ENCODE measurements at regions not wholly inside any gene's neighbourhood (a gene's known extent, or its start where the extent isn't known, plus 50 kb on each side); places are given as distances from the start of the nearest gene placed in this dataset.

DNA sequence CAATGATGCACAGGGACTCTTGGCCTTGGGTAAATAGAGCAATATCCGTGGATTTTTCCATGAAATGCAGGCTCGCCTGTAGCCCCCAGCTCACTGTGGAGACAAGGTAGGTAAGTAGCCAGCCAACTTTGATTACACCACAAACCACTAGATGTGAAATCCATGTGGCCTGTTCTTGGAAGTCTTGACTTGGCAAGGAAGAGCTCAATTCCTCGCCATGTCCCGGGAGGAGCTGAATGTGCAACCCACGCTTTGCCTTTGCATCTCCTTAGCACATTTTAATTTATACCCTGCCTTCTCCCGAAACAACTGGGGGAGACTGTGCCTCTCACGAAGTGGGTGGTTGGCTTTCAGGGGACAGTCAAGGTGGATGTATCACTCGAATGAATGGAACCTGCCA, 347.7 kb upstream of the MKI67 start:
- TF ChIP-seq SIN3A (IDR thresholded peaks at IDR 0.05; ENCODE audit: low read depth), result no peak
- TF ChIP-seq, protein P1, sequence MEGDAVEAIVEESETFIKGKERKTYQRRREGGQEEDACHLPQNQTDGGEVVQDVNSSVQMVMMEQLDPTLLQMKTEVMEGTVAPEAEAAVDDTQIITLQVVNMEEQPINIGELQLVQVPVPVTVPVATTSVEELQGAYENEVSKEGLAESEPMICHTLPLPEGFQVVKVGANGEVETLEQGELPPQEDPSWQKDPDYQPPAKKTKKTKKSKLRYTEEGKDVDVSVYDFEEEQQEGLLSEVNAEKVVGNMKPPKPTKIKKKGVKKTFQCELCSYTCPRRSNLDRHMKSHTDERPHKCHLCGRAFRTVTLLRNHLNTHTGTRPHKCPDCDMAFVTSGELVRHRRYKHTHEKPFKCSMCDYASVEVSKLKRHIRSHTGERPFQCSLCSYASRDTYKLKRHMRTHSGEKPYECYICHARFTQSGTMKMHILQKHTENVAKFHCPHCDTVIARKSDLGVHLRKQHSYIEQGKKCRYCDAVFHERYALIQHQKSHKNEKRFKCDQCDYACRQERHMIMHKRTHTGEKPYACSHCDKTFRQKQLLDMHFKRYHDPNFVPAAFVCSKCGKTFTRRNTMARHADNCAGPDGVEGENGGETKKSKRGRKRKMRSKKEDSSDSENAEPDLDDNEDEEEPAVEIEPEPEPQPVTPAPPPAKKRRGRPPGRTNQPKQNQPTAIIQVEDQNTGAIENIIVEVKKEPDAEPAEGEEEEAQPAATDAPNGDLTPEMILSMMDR (IDR thresholded peaks at IDR 0.05 in 2 of 3, conservative IDR thresholded peaks at IDR 0.05 in 1 of 3; ENCODE audit: borderline replicate concordance in 1 of 3, insufficient read depth in 1 of 3, low read depth in 2 of 3, low read length in 2 of 3), result no peak
- no peak for TF ChIP-seq EZH2 (IDR thresholded peaks at IDR 0.05)
- TF ChIP-seq, protein P2, sequence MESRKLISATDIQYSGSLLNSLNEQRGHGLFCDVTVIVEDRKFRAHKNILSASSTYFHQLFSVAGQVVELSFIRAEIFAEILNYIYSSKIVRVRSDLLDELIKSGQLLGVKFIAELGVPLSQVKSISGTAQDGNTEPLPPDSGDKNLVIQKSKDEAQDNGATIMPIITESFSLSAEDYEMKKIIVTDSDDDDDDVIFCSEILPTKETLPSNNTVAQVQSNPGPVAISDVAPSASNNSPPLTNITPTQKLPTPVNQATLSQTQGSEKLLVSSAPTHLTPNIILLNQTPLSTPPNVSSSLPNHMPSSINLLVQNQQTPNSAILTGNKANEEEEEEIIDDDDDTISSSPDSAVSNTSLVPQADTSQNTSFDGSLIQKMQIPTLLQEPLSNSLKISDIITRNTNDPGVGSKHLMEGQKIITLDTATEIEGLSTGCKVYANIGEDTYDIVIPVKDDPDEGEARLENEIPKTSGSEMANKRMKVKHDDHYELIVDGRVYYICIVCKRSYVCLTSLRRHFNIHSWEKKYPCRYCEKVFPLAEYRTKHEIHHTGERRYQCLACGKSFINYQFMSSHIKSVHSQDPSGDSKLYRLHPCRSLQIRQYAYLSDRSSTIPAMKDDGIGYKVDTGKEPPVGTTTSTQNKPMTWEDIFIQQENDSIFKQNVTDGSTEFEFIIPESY (IDR thresholded peaks at IDR 0.05; ENCODE audit: extremely low read depth, insufficient replicate concordance, low read length), result no peak
- no peak for TF ChIP-seq EZH2phosphoT487 (IDR thresholded peaks at IDR 0.05; ENCODE audit: borderline replicate concordance)
- no peak for TF ChIP-seq ZFX (IDR thresholded peaks at IDR 0.05)
- TF ChIP-seq RAD21 (IDR thresholded peaks at IDR 0.05; ENCODE audit: low read depth), result no peak
- TF ChIP-seq POLR2A (IDR thresholded peaks at IDR 0.05; ENCODE audit: borderline replicate concordance, extremely low read depth, insufficient read depth, insufficient read length), result no peak
- TF ChIP-seq, protein P3, sequence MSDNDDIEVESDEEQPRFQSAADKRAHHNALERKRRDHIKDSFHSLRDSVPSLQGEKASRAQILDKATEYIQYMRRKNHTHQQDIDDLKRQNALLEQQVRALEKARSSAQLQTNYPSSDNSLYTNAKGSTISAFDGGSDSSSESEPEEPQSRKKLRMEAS (IDR thresholded peaks at IDR 0.05), result no peak
- no peak for TF ChIP-seq ELF1 (IDR thresholded peaks at IDR 0.05; ENCODE audit: borderline replicate concordance, low read depth)
